GM18909 (cell line): ENCODE measurements at regions not wholly inside any gene's neighbourhood (a gene's known extent, or its start where the extent isn't known, plus 50 kb on each side); places are given as distances from the start of the nearest gene placed in this dataset.

Source experiments
- ATAC-seq: cut with Tn5 transposase; IDR thresholded peaks from one replicate; pipeline ENCODE4 v1.9.1; 2021; ENCODE audit warnings: mild to moderate bottlenecking; ENCODE audit not compliant: unreplicated experiment, poor library complexity

DNA sequence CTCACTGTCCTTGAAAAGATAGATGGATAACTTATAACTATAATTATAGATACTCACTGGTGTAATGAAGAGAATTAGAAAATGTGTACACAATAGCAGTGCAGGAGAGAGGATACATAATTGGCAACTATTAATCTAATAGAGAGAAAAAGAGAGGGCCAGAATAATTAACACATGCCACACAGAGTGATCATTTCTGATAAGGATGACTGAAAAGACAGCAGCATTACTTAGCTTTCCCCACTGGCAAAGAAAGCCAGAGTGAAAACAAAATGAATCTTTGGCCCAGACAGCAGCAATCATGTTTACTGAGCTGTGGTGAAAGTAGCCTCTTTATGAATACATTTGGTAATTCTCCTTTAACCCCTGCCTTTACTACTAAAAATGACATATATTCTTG, 493.3 kb upstream of the ROBO1 start:
- no peak for ATAC-seq

DNA sequence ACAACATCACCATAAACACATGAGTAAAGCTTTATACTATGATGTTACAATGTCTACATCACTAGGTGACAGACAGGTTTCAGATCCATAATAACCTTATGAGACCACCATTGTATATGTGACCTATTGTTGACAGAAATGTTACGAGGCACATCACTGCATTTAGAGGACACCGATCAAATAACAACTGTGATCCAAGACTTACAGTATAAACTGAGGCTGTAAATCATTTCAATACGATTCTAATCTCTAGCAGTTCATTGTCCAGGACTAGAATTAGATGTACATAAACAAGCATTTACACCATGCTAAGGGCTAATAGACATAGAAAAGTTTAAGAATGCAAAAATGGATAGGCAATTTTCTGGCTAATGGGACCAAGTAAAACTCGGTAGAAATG, 491.9 kb upstream of the ROBO1 start:
- no peak for ATAC-seq

DNA sequence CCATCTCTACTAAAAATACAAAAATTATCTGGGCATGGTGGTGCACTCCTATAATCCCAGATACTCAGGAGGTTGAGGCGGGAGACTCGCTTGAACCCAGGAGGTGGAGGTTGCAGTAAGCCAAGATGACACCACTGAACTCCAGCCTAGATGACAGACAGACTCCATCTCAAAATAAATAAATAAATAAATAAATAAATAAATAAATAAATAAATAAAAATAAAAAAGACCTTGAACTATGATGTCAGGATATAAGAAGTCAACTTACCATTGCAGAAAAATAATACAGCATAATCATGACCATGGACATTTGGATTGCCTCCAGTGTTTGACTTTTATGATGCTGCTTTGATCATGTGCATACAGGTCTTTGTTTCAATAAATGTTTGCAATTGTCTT, 484.3 kb upstream of the ROBO1 start:
- no peak for ATAC-seq

DNA sequence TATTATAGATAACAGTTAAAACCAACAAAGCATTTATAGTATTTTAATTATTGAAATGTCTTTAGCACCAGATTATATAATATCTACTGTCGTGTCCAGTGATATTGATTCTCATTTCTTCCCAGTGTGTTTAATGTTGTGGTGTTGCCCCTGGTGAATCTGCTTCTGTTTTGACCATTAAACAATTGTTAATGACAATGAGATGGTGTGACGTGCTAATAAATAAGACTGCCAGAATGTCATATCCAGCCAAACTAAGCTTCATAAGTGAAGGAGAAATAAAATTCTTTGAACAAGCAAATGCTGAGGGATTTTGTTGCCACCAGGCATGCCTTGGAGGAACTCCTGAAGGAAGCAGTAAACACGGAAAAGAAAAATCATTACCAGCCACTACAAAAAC, 480.0 kb upstream of the ROBO1 start:
- no peak for ATAC-seq

DNA sequence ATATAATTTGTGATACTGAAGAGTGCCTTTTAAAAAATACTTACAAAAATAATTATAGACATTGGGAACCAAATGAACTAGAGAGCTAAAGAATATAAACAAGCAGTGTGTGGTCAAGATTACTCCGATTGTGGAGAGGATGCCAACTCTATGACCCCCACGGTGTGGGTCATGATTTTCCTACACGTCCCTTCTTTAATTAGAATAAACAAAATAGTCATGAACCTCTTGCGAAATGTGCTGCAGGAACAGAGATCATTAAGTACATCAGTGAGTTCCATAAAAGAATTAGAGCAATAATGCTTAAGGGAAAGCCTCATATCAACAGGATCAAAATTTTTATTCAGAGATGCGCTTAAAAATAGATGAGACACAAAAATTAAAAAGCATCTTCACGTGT, 476.6 kb upstream of the ROBO1 start:
- ATAC-seq: no peak

DNA sequence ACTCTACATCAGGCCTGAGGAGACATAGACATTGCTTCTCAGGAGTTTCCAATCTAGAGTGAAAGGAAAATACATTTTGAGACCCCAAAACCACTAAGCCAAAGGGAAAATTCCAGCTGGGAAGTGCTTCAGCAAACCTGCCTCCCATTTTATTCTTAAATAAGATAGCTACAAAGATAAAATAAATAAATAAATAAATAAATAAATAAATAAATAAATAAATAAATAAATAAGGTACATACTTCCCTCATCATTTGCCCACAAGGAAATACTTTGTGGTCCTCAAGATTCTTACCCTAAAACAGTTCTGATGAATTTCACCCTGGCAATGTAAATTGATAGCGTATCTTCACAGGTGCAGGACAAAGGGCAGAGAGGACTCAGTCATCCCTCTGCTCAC, 474.0 kb upstream of the ROBO1 start:
- ATAC-seq: no peak

DNA sequence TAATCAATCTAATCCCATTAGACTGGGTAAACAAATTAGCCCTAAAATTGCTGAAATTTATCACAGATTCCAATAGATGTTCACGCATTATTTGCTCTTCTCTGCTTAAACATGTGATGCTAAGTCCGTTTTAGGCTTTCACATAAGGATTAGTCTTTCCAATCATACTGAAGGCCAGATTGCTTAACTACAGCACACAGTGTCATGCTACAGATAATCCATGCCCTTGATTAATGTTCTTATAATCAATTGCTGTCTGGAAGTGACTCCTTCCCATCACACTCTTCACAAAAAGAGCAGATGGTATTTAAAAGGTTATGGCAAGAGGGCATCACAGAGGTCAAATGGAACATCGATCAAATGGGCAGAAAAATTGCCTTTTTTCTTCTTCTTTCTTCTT, 471.5 kb upstream of the ROBO1 start:
- no peak for ATAC-seq

DNA sequence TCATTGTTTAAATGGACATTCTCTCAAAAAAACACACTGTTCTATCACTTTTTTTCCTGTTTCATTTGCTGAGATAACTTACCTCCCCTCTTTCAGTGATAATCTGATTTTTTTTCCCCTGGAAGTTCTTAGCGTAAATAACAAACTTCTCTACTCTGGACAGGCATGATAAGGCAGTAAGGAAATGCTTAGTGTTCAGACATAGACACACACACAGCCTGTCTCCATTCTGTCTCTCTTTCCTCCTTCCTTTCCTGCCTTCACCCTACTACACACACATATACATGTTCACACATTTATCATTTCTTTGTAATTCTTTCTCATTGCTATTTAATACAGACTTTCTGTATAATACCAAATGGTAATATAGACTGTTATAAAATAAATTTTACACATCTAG, 470.8 kb upstream of the ROBO1 start:
- no peak for ATAC-seq

DNA sequence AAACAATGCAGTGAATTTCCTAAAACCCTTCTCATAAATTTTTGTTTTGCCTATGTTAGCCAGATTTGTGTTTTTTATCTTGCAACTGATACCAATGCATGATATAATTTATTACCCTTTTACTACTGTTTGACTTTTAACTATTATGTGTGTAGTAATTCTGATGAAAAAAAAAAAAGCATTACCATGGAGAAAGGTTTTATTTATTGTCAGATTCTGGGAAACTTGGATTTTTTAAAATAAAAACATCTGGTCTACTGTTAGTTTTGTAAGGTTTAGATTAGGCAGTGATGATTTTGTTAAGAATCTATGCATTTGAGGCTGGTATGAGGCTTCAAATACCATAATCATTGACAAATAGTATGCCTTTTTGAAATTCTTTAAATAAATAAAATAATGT, 470.4 kb upstream of the ROBO1 start:
- no peak for ATAC-seq

DNA sequence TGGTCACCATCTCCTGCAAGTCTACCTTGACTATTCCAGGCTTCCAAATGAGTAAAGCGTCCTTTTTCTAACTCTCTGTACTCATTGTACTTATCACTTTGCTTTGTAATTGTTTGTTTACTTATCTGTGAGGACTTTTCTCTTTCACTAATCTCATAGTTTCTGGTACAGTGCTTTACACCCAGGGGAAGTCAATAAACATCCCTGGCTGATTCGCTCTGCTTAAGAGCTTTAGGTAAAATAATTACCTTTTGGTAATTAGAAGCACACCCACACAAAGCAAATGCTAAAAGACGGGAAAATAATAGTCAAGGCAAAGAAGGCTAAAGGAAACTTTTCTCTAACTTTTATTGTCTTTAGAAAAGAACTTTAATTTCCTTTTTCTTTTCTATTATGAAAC, 466.9 kb upstream of the ROBO1 start:
- no peak for ATAC-seq

DNA sequence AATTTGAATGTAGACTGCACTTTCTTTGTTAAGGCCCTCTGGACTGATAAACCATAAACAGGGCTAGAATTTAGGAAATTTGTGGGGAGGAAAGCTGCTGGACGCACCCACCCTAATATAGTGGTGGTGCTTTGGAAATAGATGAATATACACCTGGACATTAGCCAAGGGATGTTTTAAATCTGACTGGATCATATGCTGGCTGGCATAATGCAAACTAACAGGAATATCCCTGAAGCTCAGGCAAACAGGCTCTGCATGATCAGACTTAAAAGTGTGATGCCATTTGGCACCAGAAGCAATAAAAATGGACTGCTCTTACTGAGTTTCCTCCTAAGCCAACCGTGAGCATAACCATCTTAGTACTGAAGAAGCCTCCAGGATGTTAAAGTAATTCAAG, 465.8 kb upstream of the ROBO1 start:
- ATAC-seq: no peak

DNA sequence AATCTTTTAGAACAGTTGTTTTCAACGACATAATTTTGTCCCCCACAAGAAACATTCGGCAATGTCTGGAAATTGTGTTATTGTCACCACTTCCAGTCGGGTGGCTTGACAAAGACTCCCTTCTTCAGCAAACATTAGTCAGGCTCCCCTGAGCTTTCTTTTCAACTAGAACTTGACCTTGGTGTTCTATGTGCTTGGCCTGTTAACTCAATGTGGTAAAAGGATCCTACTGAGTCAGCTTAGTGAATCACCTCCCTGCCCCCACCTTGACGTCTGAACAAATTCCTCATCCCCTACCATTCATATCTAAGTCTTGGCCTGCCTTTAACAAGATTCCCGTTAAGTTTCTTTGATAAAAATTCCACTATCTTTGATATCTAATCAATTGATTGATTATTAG, 465.0 kb upstream of the ROBO1 start:
- ATAC-seq: no peak

DNA sequence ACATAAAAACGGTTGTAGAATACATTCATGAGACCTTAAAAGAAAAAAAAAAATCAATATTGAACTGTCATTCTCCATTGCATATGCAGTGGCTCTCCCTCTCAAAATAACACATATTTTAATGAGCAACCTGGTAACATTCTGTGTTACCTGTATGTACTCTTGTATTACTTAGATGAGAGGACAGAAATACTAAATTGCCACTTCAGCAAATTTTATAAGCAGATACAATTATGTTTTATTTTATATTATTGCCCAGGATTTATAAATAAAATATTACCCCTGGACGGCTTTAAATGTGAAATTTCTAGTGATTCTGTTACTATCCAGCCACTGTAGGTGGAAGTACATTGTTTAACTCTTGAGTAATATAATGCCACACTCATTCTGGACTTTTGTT, 463.2 kb upstream of the ROBO1 start:
- ATAC-seq: no peak

DNA sequence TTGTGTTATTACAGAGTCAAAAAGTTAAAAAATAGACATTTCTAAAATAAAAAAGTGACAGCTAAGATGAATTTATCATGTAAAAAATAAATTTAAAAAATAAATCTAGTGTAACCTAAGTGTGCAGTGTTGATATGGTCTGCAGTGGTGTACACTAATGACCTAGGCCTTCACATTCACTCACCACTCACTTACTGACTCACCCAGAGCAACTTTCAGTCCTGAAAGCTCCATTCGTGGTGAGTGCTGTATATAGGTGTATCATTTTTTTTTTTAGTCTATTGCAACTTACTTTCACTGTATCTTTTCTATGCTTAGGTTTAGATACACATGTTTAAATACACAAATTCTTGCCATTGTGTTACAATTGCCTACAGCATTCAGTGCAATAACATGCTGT, 459.4 kb upstream of the ROBO1 start:
- ATAC-seq: no peak

DNA sequence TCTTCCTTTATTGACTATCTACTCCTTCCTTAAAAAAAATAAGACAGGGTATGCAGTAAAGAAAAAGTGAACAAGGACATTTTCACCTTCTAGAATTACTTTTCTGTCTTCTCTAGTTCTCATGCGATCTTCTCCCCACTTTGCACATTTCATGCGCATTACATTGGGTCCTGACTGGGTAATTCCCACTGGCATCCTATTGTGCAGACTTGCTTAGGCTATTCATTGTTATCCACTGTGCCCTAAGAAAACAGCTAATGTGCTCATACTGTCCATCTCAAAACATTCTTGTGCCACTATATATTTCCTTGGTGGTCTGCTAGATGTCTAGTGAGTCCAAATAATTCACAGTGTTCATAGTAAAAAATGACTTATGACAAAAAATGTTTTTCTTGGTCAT, 447.4 kb upstream of the ROBO1 start:
- no peak for ATAC-seq

DNA sequence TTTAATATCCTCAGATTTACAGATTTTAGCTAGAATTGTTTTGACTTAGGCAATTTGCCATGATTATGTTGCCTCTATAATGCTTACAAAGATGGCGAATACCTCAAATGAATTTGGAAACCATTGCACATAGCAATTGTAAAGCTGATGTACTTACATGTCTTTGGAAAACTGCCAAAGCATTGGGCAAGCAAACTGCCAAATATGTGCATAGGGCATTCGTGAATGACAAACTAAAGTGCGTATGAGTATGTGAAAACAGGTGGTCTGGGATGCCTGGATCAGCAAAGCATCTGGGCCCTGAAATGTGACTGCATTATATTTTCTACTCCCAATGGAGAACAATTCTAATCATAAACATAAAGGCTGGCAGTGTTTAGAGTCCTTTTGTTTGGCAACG, 445.3 kb upstream of the ROBO1 start:
- no peak for ATAC-seq

DNA sequence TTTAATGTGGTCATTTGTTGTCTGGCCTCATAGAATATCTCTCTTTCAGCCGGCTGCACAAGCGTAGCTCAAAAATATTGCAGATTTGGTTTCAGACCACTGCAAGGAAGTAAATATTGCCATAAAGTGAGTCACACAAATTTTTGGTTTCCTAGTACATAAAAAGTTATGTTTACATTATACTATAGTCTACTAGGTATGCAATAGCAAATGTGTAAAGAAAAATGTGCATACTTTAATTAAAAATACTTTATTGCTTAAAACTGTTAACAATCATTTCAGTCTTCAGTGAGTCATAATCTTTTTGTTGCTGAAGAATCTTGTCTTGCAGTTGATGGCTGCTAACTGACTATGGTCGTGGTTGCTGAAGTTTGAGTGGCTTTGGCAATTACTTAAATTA, 425.1 kb upstream of the ROBO1 start:
- no peak for ATAC-seq

DNA sequence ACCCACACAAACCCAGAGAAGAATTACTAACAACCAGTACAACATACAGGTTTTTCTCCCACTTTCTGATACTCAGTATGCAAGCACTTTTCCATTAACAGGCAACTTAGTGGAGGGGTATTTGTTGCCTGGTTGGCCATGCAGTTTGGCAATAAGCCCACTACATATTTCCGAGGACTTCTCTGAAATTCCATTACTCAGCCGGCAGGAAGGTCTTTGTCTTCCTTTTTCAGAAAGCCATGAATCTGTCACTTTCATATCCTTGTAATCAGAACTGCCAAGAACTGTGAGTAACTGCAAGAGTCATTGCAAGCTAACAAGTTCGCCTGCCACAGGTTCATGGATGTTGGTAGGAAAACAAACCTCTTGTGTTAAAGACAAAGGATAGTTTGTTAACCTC, 422.3 kb upstream of the ROBO1 start:
- ATAC-seq: no peak

DNA sequence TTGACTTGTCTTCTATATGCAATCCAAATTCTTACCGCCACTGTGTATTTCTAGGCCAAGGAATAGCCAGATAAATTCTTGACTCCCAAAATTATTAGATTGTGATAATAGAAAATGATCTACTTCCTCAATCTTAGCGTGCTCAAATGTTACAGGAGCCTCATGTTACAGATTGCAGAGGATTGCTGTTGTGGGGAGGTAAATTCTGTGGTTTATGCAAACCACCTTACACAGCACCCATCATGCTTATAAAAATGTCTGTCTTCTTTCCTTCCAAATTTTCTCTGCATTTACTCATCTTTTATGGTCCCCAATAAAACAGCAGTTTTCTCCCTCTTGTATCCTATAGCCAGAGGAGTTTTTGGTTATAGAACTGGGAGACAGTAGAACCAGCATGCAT, 420.2 kb upstream of the ROBO1 start:
- no peak for ATAC-seq

DNA sequence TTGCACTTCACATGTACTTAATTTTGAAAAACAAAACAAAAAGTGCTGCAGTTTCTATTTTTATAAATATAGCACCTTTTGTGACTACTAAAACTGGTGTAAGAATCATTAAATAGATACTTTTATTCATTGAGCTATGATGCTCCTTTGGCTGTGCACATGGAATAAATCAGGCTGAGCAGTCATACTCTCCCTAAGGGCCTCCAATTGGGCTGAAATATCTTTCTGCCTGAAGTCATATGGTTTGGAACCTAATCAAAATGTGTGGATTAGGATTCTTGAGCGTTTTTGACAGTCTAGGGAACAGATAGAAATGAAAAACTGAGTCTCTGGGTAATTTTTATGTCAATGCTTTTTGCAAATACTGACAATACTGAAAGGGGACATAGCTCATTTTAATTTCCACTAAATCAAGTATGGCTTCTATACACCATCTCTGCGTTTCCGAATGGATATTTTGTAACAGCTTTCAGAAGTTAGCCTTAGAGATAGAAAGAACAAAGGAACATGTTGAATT, 392.2 kb upstream of the ROBO1 start:
- no peak for ATAC-seq

DNA sequence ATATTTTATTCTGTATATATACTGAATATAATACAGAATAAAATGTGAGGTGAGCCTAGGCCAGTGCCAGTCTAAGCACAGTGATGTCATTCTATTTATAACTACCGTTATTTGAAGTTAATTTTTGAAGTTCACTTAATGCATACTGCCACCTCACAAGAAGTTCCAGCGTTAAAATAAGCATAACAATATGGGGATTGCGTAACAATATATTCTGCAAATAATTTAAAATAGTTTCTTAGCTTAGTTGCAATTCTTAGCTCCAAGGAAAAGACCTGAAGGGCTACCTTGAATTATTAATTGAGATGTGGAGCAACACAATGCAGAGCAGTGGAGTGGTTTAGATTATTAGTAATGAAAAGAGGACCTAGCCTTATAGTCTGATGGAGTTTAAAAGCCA, 390.5 kb upstream of the ROBO1 start:
- ATAC-seq: no peak

DNA sequence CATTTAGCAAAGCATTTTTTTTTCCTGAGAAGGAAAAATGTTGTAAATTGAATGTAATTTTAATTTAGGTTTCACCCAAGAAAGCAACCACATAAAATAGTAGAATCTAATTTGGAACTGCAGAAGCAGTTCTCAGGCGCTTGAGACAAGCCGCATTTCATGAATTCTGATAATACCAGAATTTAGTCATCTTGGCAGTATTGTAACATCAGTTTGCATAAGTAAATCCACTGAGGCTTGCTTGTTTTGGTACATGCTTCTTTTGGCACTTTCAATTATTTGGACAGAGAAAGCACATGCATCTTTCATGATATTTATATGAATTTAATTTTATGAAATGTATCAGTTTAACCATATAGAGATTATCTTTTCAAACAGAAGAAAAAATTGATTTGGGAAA, 389.7 kb upstream of the ROBO1 start:
- ATAC-seq: no peak

DNA sequence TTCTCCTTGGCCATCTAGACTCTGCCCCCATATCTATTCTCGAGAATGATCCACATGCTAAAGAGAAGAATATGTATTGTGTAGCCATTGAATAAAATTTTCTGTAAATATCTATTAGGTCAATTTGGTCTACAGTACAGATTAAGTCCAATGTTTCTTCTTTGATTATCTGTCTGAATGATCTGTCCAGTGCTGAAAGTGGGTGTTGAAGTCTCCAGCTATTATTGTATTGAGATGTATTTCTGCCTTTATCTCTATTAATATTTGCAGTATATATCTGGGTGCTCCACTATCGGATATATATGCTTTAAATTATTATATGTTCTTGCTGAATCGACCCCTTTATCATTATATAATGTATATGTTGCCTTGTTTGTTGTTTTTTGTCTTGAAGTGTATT, 384.9 kb upstream of the ROBO1 start:
- ATAC-seq: no peak
